ENCODE measurements at regions not wholly inside any gene's neighbourhood (a gene's known extent, or its start where the extent isn't known, plus 50 kb on each side); places are given as distances from the start of the nearest gene placed in this dataset.

DNA sequence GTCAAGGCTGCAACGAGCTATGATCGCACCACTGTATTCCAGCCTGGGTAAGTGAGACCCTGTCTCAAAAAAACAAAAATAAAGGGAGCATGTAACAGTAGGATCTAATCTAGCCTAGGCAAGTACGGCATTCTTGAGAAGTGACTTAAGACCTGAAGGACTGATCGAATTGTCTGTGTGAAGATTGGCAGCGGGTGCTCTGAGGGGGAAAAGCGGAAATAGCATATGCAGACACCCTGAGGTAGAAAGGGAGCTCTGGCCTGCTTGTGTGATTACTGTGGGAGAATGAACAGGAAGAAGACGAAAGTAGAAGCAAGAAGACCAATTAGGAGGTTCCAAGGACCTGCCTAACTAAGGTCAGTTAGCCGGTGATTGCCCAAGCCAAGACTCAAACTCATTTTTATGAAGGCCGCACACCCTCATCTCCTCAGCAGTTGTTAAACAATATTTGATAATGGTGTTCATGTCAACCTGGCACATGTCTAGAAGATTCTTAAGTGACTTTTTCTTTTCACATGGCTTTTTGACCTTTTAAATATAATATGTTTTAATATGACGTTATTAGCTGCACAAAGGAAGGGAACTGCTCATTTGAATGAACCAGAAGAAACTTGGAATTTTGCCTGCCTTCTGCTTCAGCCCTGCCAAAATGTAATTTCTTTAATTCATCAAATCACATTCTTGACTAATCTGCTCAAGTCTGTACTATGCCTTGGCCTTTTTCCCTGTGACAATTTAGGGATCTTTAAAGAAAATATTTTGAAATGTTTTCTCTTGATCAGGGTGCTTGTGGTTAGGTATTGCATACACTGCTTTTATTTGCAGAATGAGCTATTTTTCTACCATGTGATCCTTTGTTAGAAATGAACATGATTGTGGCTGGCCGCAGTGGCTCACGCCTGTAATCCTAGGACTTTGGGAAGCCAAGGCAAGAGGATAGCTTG, 289.2 kb upstream of the DMRT1 start:
- no peak for DNase-seq

DNA sequence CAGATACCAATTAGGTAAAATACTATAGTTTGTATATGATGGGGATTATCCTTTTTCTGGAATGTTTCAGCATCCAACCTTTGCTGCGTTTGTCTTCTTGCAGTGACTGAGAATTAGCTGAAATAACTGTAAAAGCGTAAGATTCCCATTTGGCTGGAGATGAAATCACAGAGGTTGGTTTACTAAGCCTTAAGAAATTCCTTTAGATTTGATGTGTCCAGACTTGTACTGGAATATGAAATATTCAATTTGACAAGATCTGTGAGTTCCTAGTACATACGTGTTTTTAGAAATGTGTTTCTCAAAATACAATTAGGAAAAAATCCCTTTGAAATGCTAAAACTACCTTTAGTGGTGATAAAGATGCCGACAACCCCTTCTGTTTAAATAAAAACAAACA, 286.0 kb upstream of the DMRT1 start:
- DNase-seq = no peak

DNA sequence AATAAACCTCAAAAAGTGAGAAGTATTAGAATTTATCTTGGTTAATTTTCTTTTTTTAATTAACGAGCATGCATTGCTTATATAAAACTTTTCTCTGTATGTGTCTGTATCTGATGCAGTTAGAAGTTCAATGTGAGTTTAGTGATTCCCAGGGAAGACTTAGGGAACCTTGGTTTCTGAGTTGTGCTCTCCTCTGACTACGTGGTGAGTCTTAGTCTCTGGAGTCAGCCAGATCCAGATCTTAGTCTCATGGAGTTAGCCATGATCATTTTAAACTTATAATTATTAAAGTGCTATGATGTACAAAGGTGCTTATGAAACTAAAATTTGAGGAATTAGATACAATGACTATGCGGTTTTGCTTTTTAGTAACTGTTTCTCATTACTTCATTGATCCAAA, 285.3 kb upstream of the DMRT1 start:
- DNase-seq = no peak

DNA sequence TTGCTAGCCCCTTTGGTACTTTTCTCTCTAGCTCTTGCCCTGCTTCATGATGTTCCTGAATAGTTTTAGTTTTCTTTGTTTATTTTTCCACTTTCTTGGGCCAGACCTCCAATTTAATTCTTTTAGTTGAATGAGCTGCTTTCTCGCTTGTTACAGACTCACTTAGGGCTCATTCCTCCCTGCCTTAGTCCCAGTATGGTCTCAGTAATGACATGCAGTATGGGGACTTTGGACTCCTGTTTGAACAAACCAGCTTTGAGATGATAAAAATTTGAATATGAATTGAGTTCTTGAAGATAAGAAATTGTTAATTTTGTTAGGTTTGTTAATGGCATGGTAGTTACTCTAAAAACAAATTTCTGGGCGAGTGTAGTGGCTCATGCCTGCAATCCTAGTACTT, 284.8 kb upstream of the DMRT1 start:
- no peak for DNase-seq

DNA sequence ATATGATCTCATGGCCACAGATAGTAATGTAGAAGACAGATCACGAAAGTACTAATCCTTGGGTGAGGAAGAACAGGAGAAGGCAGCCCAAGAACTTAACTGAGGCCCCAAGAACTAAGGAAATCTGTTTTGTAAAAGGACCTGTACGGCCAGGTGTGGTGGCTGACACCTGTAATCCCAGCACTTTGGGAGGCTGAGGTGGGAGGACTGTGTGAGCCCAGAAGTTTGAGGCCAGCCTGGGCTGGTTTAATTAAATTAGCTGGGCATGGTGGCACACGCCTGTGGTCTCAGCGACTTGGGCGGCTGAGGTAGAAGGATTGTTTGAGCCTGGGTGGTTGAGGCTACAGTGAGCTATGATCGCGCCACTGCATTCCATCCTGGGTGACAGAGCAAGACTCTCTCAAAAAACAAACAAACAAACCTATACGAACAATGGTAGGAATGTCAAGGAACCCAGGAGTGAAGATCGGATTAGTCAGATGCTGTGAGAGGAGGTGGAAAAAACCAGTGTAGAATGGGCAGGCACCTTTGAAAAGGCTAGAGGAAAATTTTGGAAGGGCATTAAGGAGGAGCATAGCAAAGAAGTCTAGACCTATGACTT, 283.8 kb upstream of the DMRT1 start:
- no peak for DNase-seq

DNA sequence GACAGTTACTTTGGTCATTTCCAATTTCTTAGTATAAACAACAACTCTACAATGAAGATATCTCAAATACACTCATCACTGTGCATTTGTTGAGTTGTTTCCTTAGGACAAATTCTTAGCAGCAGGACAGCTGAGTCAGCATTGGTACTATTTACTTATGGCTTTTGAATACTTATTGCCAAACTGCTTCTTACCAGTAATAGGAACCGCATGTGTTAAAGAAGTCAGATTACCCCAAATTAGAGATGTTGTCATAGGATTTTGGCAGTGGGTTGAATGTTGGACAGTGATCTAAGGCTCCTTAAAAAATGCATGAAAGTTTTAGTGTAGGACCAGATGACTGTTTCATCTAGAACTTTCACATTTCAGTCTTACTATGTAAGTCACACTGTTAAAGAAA, 280.1 kb upstream of the DMRT1 start:
- DNase-seq = no peak

DNA sequence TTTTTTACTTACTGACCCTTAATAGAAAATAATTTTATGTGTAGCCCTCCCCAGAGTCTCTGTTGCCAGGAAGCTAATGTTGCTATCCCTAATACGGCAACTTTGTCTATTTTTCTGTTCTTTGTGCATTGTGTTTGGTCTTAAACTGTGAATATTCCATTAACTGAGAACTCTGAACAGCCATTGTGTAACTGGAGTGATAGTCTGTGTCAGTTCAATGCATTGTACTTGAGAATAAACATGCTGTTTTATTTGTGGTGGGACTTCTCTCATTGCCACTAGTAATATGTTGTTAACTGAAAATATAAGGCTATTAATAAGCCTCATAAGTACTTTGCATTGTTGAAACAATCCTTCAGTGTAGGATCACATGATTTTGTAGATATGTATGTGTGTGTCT, 278.3 kb upstream of the DMRT1 start:
- no peak for DNase-seq

DNA sequence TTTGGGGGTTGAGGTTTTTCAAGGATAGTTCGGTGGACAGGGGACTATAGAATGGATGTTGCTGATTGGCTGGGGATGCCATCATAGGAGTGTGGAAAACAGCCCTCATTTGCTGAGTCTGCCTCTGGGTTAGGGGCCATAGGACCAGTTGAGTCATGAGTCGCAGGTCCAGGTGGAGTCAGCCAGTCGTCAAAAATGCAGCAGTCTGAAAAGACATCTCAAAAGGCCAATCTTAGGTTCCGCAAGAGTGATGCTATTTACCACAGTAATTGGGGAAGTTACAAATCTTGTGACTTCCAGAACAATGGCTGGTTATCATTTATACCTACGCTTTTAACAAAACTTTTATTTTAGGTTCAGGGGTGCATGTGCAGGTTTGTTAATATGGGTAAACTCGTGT, 276.0 kb upstream of the DMRT1 start:
- DNase-seq = no peak

DNA sequence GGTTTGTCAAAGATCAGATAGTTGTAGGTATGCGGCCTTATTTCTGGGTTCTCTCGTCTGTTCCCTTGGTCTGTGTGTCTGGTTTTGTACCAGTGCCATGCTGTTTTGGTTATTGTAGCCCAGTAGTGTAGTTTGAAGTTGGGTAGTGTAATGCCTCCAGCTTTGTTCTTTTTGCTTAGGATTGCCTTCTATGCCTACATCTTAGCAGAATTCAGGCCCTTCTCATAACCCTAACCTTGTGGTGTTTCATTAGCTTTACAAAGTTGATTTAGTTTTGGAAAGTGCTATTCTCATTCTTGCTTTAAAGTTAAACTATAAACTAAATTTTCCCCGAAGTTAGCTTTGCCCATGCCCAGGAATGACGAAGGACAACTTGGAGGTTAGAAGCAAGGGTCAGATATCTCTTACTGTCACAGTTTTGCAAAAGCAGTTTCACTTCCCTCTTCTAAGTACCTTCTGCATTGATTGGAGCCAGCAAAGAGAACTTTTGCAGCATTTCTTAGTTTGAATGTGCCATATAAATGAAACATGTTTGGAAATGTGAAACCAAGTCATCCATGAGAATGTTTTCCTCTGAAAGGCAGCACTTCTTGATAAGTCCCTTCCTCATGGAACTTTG, 274.3 kb upstream of the DMRT1 start:
- DNase-seq = no peak

DNA sequence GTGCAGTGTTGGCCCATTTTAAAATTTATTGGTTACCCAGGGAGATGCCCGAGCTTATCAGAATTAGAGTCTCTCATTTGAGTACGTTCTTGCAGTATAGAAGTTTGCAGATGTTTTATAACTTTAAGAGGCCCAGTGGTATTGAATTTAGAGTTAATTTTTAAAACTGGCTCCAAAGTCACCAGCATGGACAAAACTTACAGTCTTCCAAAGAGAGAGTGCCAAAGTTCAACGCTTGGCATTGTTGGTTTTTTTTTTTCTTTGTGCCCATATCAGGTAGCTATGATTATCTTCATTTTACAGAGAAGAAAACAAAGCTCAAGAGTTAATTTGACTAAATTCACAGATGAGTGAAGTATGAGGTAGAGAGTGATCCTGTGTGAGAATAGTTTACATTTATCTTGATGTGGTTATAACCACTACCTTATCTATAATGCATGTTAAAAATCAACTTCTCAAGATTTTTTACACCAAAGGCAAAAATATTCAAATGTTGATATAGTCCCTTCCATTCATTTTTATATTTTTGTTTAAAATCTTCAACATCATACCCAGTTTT, 273.7 kb upstream of the DMRT1 start:
- no peak for DNase-seq

DNA sequence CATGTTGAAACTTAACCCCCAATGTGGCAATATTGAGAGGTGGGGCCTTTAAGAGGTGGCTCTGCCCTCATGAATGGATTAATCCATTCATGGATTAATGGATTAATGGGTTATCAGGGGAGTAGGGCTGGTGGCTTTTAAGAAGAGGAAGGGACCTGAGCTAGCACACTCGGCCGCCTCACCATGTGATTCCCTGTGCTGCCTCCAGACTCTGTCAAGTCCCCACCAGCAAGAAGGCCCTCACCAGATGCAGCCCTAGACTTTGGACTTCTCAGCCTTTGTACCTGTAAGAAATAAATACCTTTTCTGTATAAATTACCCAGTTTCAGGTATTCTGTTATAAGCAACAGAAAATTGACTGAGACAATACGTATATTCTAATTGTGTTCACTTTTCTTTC, 272.2 kb upstream of the DMRT1 start:
- no peak for DNase-seq

DNA sequence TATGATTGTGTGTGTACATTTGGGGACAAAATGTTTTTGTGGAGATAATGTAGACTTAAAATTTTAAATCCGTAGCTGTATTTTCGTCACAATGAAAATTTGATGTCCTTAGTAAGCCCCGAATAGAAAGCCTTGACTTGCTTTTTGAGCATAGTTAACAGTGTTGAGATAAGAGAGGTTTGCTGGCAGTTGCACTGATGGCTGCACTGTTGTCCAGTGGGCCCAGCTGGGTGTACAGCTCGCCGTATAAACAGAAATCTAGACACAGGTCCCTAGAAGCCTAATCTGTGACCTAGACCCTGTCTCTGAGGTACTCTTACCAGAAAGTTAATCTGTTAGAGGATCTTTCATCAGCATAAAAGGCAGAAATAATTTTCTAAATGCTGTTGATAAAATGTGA, 271.3 kb upstream of the DMRT1 start:
- no peak for DNase-seq

DNA sequence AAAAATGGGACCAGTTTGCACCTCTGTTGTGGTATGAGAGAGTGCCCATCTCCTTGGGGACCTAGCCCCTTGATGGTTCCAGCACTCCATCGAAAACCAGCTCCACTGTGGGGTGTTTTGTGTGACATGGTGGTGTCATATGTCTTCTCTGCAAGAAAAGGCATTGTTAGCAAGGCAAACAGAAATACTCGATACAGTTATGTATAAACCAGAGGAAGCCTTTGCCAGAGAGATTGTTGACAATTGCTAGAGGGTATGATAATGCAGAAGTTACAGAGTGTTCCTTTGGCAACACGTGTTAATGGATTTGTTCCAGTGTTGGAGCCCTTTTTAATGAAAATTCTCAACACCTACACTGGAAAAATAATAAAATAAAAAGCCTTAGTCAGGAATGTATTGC, 270.4 kb upstream of the DMRT1 start:
- DNase-seq = peak; percentile 3

DNA sequence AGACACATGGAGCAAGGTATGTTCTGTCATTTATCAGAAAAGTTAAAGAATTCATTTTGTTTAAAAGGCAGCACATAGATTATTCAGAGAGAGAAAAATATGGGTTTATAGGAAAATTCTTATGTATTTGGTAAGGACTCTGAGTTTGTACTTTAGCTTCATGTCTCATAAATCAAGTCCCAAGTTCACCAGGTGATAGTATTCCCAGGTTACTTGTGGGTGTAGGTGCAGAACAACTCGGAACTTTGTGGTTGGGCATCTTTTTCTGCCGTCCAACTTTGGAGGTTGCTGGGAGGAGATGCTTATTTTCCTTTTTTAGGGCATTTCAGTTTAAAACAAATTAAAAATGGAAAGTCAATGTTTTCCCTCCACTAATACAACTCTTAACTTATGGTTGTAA, 269.8 kb upstream of the DMRT1 start:
- no peak for DNase-seq

DNA sequence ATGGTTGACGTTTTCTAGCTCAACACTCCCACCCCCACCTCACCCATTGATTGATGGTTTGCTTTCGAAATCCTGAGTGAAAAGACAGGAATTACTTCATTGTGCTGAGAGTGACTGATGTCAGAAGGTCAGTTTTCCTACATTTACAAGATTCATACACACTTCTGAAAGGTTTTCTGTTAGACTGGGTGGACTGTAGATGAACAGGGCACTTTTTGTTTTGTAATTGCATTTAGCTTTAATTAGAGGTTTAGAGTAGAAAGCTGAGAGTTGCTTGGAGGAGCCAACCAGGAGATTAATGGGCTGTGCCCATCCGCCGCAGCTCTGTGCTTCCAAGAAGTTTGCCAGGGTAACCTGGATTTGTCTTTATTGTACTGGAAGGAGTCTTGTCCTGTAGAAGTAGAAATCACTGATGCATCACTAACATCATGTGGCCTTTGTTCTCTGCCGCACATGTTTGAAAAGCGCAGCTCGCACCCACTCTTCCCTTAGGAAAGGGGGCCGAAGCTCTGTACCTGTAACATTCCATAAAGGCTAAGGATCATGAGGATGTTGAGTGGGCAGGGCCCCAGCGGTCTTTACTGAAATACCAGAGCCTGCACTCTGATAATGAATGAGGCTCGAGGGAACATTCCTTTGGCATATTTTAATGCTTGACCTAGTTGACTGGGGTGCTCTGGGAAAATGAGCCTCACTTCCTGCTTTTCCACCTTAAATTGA, 267.6 kb upstream of the DMRT1 start:
- no peak for DNase-seq

DNA sequence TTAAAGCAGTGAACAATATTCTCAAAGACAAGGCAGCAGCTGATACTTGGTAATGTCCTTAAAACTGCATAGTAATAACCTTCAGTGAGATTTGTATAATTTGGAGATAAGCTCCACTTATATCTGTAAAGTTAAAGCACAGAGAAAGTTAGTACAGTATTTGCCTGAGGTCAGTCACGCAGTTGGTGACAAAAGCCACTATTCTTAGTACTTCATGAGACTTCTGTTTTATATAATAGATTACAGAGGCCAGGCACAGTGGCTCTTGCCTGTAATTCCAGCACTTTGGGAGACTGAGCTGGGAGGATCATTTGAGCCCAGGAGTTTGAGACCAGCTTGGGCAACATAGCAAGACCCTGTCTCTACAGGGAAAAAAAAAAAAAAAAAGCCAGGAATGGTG, 266.4 kb upstream of the DMRT1 start:
- no peak for DNase-seq

DNA sequence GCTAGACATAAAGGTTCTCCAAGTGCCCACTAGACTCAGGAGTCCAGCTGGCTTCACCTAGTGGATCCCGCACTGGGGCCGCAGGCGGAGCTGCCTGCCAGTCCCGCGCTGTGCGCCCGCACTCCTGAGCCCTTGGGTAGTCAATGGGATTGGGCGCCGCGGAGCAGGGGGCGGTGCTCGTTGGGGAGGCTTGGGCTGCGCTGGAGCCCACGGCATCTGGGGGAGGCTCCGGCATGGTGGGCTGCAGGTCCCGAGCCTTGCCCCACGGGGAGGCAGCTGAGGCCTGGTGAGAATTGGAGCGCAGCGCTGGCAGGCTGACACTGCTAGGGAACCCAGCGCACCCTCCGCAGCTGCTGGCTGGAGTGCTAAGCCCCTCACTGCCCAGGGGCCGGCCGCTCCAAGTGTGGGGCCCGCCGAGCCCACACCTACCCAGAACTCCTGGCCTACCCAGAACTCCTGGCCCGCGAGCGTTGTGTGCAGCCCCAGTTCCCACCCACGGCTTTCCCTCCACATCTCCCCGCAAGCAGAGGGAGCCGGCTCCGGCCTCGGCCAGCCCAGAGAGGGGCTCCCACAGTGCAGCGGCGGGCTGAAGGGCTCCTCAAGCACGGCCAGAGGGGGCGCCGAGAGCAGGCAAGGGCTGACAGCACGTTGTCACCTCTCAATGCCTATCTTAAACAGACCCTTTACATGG, 260.7 kb upstream of the DMRT1 start:
- no peak for DNase-seq

DNA sequence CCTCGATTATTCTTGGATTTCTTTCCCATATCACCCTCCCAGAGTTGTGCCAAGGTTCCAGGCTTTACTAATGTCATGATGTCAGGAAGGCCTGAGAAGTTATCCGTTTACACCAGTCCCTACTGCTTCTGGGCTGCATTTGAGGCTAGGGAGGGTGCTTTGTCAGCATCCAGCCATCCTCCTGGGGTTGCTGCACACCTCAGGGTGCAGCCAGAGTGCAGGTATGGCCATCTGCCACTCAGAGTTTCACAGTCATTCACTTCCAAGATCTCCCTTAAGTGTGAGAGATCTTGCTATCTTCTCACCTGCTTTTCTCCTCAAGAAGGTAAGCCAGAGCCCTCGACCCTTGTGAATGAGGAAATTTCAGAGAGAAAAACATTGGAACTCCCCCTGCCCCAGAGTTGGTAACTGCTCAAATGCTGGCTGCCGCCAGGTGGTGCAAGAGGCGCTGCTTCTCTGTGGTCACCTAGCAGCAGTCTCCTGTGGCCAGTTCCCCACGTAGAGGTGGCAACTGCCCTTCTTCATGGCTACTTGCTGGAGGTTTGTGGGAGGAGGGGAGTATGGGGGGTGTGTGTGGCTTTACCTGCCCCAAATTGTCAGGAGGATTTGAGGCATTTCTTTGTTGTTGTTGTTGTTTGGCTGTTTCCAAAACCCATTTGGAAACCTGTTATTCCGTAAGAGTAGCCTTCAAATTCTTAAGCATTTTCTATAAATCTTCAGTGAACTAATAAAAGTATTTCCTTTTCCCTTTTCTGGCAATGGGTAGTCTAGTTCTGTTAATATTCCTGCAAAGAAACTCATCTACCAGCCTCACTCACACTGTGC, 259.6 kb upstream of the DMRT1 start:
- no peak for DNase-seq

DNA sequence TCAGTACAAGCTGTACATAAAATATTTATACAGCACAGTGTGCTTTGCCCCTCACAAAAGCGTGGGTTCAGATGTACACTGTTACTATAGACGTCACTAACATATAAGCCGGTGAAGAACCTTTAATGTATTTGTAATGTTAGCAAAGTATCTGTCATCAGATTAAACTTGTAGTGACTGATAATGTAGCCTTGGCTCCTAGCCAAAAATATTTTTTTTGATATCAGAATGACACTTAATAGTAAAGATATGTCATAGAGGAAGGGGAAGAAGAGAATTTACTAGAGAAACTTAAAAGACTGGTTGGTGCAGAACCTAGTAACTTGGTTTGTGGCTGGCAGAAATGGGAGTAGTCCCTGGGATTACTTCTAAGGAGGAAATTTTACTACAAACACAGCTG, 258.7 kb upstream of the DMRT1 start:
- DNase-seq = no peak

DNA sequence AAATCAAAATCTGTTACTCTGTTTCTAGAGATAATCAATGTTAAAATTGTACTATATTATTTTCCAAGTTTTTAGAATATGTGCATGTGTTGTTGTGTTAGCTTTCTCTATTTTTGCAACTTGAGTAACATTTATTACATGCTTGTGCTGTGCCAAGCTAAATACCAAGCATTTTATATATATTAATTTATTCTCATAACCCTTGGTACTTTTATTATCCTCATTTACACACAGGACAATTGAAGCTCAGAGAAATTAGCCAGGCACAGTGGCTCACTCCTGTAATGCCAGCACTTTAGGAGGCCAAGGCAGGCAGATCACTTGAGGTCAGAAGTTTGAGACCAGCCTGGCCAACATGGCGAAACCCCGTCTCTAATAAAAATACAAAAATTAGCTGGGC, 254.0 kb upstream of the DMRT1 start:
- no peak for DNase-seq

DNA sequence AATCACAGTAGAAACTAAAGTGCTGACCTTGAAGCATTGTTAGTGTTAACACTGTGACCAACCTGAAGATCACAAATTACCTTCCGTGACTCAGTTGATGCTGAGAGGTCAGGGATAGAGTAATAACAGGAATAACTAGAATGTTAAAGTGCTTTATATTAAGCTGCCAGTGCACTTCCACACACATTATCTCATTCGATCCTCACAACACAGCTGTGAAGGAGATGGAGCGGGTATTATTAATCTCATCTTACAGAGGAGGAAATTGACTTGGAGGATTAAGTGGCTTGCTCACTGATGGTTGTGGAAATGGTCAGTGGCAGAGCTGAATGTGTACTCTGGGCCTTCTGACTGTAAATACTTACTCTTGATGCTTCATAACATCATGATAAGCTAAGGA, 252.5 kb upstream of the DMRT1 start:
- DNase-seq = no peak

DNA sequence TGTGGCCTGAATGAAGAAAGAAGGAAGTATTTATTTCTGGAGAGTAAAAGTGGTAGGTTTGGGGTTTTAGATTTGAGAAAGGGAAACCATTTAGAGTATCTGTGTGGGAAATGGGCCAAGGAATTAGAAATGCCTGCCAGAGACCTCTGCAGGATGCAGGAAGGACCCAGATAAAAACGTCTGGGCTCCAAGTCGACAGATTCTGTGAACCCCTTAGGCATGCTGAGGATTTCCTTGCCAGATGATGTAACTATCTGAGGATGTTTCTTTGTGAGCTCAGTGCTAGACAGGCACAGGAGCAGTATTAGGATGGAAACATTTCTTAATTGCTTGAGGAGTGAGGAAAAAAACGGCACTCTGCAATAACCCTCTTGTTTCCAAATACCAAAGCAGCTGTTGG, 251.8 kb upstream of the DMRT1 start:
- DNase-seq = no peak
